ENCODE measurements at regions not wholly inside any gene's neighbourhood (a gene's known extent, or its start where the extent isn't known, plus 50 kb on each side); places are given as distances from the start of the nearest gene placed in this dataset.

DNA sequence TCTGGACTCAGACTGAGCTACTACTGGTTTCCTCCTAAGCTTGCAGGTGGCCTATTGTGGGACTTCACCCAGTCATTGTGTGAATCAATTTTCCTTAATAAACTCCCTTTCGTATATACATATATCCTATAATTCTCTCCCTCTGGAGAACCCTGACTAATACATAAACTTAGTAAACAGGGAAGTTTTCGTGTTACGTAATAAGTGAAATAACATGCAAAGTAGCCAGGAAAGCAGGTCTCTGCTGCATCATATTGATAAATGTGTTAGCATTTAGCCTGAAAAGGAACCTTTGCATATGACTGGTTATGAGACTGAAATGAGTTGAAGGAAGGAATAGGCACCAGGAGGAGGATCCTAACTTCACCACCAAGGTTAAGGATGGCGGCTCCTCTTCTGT is 527.2 kb upstream of the FAM98A start:
- no peak for DNase-seq

DNA sequence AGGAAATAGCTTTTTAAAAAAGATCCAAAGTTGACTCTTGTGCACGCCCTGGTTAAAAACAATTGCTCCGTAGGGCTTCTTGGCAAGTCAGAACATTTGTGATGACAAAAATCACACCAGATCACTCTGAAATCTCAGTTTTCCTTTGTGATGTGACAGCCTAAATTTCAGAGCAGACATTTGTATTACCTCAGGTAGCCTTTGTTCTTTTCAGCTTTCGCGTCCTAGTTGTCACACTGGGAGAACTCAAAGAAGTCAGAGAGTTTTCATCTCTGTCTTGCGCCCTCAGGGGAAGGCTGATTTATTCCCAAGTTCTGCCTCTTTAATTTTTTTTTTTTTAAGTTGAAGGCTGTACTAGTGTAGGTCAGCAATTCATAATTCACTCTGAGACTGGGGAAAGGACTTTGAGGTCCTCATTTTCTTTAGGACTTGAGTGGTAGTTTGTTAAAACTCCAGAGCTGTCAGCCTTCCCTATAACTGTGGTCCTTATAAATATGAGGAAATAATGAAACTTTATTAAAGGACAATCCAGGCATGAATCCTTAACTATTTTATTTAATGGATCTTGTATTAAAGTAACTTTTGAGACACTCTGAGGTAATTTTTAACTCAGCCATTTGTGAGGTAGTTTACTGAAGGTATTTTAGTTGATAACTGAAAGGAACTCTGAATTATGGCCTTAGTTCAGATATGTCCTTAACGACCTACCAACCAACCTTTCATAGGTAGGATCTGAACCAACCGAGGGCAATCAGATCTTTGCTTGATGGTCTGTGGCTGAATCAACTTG is 525.1 kb upstream of the FAM98A start:
- DNase-seq: no peak

DNA sequence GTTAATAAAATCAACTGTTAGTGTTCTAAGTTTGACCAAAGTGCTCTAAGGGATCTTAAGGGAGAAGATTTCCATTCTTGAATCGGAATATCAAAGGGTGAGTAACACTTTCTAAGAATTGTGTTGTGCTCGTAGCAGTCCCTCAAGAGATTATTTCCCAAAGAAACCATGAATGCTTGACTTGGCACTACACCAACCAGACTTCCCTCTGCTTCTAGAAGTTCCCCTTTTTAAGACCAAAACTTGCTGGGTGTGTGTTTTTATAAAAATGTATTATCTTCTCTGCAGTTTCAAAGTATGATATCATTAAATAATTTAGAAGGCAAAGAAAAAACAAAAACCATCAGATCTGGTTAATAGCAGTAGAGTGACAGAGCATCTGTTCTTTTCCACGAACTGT is 522.0 kb upstream of the FAM98A start:
- no peak for DNase-seq

DNA sequence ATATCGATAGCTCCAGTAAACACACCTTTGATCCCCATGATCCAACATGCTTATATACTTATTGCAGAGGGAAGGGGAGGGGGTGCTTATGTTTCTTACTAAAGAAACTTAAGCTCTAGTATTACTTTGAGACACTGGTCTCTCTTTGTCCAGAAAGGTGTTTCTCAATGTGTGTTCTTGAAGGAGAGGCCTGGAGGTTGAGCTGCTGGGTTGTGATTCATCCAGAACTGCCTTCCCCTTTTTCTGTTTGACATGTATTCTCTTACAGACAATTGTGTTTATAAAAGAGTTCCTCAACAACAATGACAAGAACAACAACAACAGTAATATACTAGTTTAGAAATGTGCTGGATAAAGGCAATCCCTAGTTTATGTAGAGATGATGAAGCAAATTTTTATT is 516.0 kb upstream of the FAM98A start:
- no peak for DNase-seq

DNA sequence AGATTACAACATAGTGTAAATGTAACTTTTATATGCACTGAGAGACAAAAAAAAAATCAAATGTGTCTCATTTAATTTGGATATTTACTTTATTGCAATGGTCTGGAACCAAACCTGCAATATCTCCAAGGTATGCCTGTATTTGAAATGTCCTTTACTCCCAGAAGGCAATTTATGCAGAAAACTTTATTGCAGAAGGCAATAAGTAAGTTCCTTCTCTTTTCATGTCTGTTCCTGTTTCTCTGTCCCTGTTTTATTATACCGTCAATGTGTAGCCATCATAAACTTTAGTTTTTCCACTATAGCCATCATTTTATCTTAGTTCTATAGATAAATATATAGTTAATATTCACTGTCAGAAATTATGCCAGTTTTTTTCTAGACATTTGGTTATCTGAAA is 513.1 kb upstream of the FAM98A start:
- no peak for DNase-seq

DNA sequence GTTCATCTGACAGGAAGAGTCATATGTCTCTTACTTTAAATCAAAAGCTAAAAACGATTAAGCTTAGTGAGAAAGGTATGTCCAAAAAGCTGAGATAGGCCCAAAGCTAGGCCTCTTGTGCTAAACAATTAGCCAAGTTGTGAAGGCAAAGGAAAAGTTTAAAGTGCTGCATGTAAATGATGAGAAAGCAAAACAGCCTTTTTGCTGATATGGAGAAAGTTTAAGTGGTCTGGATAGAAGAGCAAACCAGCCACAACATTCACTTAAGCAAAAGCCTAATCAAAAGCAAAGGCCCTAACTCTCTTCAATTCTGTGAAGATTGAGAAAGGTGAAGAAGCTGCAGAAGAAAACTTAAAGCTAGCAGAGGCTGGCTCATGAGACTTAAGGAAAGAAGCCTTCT is 511.3 kb upstream of the FAM98A start:
- DNase-seq: no peak

DNA sequence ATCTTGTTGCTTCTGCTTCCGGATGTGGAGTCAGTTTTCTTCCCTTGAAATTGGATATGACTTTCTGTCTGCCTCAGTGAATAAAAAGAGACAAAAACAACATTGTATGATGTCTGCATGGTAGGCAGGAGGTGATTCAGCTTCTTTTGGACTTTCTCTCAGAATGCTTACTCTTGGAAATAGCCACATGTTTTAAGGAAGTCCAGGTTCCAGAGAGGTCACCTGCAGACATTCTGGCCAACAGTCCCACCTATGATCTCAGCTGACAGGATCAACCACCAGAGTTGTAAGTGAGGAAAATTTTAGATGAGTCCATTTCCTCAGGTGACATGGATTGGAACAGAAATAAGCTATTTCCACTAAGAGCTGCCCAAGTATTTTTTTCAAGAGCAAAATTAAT is 508.7 kb upstream of the FAM98A start:
- no peak for DNase-seq

DNA sequence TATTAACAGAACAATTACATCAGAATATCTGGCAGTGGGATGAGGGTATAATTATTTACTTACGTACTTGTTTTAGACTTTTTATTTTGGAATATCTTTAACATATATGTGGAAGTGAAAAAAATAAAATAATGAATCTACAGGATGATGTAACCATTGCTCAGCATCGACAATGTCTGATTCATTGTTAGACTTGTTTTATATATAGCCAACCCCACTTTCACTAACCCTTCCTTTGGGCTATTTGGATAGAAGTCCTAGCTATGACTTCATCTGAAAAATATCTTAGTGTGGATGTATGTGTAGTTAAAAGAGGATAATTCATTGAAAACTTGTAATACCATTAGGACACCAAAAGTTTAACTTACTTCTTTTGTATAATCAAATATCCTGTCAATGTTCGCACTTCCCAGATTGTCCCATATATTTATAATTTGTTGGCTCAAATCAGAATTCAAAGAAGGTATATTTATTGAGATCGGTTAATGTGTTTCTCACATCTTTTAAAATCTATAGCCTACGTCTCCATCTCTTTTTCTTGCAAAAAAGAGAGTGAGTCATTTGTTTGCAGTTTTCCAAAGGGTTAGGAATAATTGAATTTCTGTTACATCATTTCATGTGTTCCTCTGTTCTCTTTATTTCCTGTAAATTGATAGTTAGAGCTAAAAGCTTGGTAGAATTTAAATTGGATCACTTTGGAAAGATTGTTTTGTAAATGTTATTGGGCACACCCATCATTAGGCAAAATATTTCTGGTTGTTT is 506.1 kb upstream of the FAM98A start:
- DNase-seq: no peak

DNA sequence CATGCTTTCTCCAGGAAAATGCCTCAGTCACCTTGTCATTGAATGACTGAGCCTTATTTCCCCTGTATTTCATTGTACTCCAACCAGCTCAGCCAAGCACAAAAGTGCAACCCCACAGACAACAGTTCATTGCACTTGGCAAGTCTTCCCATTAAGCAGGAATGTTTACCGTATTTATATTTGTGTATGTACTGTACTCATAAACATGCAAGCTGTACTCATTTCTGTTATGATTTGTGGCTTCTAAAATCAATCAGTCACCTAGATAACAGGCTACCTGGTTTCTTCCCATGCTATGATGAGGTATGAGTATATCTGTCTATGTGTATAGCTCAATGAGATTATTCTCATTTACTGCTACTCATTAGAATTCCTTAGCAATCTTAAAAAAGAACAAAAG is 505.5 kb upstream of the FAM98A start:
- no peak for DNase-seq

DNA sequence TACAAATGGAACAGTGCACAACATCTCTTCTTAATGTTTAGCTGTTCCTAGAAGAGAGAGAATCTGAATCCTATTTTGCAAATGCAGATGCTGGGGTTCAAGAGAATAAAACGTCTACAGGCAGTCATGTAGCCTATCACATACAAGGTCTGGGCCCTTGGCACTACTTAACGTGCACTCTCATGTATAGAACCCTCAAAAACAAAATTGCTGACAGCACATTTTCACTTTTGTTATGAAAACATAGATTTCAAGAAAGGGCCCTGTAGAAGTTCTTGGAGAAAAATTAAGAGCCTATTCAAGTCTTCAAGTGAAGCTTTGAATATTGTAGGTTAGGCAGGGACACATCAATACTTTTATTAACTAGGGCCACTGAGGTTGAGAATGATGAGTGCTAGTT is 504.3 kb upstream of the FAM98A start:
- DNase-seq: no peak

DNA sequence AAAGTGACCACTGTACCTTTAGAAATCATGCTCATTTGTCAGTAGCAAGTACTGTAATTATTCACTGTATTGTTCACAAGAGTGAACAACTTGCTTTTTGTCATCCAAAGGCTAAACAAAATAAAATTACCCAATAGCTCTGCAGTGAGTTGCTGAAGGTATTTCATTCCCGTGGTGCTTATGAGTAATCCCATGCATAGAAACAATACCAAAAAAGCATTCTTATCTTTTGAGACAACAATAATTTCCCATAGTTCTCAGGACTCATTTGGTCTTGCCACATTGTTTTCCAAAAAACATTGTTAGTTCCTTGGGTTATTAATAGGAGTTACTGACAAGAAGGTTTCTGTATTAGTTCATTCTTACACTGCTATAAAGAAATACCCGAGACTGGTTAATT is 503.2 kb upstream of the FAM98A start:
- DNase-seq: no peak

DNA sequence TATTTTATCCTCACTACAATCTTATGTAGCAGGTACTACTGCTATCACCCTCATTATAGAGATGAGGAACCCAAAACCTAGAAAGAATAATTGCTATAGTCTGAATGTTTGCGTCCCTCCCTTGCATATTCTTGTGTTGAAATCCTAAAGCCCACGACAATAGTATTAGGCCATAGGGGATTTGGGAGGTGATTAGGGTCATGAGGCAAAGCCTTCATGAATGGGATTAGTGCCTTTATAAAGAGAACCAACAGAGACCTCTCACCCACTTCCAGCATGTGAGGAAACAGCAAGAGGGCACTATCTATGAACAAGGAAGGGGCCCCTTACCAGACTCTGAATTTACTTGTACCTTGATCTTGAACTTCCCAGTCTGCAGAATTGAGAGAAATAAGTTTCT is 500.3 kb upstream of the FAM98A start:
- no peak for DNase-seq

DNA sequence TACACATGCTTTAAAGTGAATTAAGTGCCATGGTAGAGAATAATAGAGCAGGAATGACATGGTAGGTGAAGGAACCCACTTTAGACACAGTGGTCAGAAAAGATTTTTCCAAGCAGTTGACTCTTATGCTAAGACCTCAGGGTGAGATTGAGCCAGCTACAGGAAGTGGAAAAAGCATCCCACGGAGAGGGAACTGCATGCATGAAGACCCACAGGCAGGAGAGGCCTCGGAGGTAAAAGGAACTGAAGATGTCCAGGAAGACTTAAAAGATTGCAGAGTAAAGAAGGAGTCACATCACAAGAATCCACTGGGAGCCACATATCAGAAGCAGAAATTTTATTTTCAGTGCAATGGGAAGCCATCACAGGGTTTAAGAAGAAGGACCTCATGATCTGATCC is 499.2 kb upstream of the FAM98A start:
- DNase-seq: no peak

DNA sequence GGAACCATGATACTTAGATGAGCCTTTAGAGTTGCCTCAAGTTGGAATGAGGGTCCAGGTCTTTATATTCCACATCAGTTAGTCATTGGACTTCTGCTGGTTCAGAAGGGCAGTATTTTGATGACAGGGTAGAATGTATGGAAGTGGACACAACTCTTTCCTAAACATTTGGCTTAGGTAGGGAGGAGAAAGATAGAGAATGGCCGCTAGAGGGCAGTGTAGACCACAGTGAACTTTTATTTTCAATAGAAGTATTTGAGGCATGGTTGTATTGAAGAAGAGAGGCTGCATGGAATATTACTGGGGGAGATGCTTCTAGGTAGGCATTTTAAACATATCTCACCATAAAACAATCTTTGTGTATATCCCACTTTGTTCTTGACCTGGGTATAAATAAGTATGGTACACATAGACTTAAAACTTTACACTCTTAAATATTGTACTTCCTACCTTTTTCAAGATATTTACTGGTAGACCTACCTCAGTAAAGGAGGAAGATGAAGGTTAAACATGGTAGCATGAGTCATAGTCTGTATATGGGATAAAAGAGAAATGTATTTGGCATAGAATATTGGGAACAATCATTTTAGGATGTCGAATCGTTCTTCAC is 497.6 kb upstream of the FAM98A start:
- peak; percentile 68 for DNase-seq

DNA sequence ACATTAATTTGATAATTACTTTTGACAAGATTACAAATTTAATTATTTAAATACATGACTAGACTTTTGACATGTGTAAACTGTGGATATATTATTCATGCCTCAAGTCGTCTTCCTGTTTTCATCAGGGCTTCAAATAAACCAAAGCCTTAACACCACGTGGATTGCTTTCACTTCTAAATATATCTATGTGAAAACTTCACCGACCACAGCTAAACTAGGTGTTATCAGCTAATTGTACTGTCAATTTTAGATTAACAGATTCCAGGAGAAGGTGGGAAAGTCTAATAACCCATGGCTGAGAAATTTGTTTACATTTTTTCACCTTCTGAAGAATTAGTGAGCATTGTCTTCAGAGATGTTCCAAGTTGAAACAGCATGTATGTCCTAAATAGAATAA is 494.7 kb upstream of the FAM98A start:
- no peak for DNase-seq

DNA sequence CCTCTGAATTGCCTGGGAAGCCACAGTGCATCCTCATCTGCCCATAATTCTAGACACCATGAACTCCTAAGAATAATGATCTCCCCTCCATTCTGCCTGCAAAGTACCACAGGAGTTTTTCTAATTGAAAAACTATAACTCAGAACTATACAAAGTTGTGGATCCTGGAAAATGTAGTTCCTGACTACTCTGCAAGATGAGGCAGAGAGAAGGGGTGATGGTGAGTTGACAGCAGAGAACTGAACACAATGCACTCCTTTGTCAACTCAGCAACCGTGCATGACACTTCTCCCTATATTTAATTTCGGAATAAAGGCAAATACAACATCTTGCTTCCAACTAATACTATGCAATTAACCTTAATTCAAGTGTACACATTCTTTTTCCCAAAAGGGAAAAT is 471.1 kb upstream of the FAM98A start:
- DNase-seq: no peak

DNA sequence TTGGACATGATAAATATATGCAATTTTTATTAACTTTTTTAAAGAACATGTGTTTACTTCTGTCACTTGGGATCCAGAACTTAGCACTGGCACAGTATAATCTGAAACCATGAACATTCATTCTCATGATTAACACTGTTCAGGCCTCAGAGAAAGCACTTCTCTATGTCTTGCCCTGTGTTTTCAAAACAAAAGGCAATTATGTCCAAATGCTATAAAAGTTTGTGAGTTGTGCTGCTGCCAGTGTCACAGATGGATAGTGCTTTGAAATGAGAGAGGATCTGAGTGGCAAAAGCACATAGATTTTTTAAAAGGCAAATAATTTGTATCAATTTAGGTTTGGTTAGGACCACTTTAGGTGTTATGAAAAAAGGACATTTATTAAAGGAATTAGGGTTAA is 470.5 kb upstream of the FAM98A start:
- DNase-seq: no peak

DNA sequence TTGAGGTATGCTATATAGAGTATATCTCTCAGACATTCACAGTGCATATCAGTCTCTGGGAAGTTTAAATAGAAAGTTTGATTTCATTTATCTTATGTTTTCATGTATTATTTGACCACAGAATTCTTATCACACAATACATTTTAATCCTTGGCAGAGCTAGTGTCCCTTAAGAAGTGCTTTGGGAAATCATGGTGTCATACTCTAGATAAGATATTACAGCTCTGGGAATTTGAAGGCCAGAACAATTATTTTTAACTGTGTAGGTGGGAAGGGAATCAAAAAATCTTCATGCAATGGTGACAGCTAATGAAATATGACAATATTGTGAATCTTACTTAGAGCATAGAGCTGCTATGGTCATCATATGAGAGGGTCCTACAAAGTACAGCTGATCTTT is 451.3 kb upstream of the FAM98A start:
- no peak for DNase-seq

DNA sequence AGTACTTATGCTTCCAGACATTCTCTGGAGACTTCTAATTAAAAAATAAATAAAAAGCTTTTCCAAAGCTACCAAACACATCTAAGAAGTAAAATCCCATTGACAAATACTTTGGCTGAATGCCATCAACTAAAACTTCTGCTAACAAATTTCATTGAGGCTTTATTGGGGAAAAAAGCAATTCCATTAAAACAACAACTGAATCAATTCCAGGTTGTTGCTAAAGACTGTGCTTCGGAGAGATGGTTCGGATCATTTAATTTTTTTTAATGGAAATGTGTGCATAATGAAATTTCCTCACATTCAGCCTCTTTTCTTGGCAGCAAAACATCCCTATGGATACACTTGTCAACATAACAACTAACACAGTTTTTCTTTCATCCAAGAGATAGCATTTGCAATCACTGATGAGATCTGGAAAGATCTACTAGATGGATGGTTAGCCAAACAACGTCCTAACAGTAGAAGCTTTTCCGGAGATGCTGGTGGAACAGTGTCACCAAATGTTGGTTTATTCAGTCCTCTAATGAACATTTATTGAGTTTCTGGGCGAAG is 446.1 kb upstream of the FAM98A start:
- DNase-seq: no peak

DNA sequence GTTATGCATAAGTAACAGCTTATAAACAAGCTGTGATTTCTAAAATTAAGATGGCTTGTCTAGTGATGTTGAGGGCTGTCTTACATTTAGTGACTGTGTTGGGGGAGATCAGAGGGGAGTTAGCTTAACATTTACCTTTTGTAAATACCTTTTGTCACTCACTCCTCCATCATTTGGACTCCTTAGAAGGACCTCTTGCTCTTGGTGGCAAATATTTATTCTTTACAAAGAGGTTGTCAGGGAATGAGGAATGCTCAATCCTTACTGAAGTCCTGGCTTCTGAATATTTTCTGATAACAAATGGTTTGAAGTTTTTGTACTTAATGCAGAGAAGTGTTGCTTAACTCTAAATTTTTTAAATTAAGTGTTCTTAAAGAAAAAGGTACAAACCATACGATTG is 438.8 kb upstream of the FAM98A start:
- no peak for DNase-seq

DNA sequence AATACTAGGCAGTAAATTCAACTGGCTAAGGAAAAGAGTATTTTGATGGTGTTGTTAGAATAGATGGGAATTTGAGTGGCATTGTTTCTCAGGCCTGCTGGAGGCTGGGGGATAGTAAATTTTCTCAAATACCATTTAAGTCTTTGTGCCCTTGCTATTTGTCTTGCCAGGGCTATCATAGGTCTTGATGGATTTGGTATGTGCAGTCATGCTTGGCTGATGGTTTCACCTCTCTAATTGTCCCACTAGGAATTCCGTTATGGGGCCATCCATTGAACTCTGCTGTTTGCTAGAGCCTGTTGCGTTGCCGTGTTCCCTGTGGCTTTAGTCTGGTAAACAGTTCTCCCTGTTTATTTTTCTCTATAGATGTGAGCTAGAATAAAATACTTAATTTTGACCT is 438.1 kb upstream of the FAM98A start:
- DNase-seq: no peak

DNA sequence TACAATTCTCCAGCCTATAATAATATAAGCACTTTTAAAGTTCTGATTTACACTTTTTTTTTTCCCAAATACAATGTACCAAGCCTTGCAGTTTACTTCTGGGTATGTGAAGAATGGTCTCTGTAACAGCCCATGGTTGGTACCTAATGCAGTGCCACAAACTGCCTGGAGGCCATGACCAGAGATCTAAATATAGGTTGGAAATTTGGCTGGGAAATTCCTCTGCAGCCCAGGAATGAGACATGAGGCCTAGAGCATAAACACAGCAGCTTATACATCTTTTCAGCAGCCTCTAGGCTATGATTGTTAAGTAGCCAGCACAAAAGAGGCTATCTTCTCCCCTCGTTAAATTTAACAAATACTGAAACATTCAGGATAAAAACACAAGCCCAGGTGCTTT is 432.0 kb upstream of the FAM98A start:
- DNase-seq: no peak

DNA sequence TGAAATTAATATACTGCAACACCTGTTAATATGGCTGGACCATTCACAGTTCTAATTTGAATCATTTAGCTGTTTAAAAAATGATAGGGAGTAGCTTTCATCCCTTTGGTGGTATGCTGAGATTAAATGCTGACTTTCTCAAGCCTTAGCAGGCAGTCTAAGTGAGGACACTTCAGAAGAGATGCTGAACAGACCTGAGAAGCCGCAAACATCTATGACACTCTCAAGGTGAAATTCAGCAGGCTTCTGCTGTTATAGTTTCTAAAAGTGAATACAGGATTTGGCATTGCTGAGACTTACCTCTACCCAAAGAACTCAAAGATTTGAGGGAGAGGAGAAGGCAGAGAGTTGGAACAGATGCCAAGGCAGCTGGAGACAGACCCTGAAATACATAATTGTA is 431.2 kb upstream of the FAM98A start:
- DNase-seq: no peak

DNA sequence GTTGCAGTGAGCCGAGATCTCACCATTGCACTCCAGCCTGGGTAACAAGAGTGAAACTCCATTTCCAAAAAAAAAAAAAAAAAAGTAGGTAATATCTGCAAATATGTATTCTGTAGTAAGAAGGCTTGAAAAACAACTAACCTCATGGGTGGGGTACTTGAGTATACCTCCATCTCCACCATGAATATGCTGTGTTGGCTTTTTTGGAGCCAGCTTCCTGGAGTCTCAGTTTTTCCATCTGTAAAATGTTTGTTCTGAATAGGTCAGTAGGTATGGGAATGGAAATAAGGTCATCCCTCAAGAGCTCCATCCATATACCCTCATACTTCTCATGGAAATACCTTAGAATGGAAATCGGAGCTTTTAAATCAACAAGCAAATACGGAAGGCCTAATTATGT is 430.0 kb upstream of the FAM98A start:
- DNase-seq: no peak
